Pancreas (tissue), 10 donors: ENCODE measurements at regions not wholly inside any gene's neighbourhood (a gene's known extent, or its start where the extent isn't known, plus 50 kb on each side); places are given as distances from the start of the nearest gene placed in this dataset.

ENCODE experiments used
- ATAC-seq, 4 donors: fragments of 200-7000 bp; cut with Tn5 transposase; one replicate each; pipeline versions ENCODE4 v1.8.0 to v1.9.1; 2020; ENCODE audit warnings: mild to moderate bottlenecking in 4 of 4, moderate library complexity in 4 of 4
- DNase-seq, 6 donors: peaks; one replicate each; pipeline ENCODE4 v3.0.0-alpha.2; 2020
- FAIRE-seq: peaks from 2 replicates; lab custom pipeline; 2012; peaks lifted over from hg19 to GRCh38; lab: Jason Lieb, UNC
- H3K27ac ChIP-seq, 4 donors: fragments of 200-600 bp; sonication (generic); 1 replicate in 3 of 4; 2 replicates in 1 of 4; pipeline versions ENCODE4 v1.5.0 to v1.8.0; 2020
- H3K27me3 ChIP-seq, 4 donors: fragments of 200-600 bp; one replicate each; pipeline ENCODE4 v1.8.0; 2021
- H3K36me3 ChIP-seq, 3 donors: fragments of 200-600 bp; sonication (generic) in 1 of 3; one replicate each; pipeline versions ENCODE4 v1.5.0 to v1.8.0; 2020 to 2021
- H3K4me1 ChIP-seq, 3 donors: fragments of 200-600 bp; one replicate each; pipeline ENCODE4 v1.8.0; 2021
- H3K4me3 ChIP-seq, 4 donors: fragments of 200-600 bp; sonication (generic) in 2 of 4; one replicate each; pipeline versions ENCODE4 v1.5.0 to v1.8.0; 2020 to 2021
- H3K9me3 ChIP-seq, 4 donors: fragments of 200-600 bp; one replicate each; pipeline ENCODE4 v1.8.0; 2021
- WGBS, 2 donors: extraction: QIAGEN DNeasy Blood & Tissue Kit; methylation state at CpG; one replicate each; pipeline ENCODE4 v1.1.7; 2013; 5-methylcytosine and 5-hydroxymethylcytosine counted together
- intact Hi-C, 3 donors: fragments of 100-400 bp; cut with DNase I; formaldehyde crosslinking; loops; one replicate each; pipeline versions ENCODE4 v1.11.1 to v1.14.2; 2022
- TF ChIP-seq, protein P1 (sequence below), 4 donors: fragments of 200-600 bp; sonication (generic) in 3 of 4; IDR thresholded peaks; one replicate each; pipeline versions ENCODE4 v1.5.0 to v1.8.0; 2021; ENCODE audit warnings: antibody characterized with exemption in 4 of 4
- donor health status: healthy with polysubstance abuse.
- donor health status: DM: no; HTN: no; CAD: no; lungs with moderate emphysema.
- donor health status: DM: no; HTN: no; CAD: no.
- donor health status: control.
- donor health status: control.
- donor health status: Bipolar disorder and iron deficiency.
- donor health status: DM: yes; HTN: yes; CAD: no.
- donor health status: DM: no; HTN: no; CAD: no.
- donor health status: DM: no; HTN: no; CAD: no.
- donor health status: DM: yes; HTN: yes; CAD: no.

DNA sequence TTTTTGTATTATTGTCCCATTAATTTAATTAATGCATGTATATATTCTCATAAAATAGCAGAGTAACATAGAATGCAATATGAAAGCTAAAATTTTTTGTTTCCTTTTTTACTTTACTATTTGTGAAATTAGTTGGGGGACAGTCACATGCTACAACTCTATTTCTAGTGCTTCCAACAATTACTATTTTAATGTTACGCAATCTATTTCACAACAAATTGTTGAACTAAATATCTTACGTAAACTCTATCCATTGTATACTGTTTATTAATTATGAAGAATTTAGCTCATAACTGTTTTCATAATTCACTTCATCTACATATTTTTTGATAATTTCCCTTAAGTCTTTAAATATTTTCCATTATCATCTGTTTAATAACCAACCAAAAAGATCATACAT lies 1685.4 kb upstream of the CDH6 start:
- 85 to 90% methylated on average over 2 of the region's 2 CpGs for WGBS, 2 donors
- H3K27ac ChIP-seq, result no peak overlapping the region
- TF ChIP-seq, protein P1, sequence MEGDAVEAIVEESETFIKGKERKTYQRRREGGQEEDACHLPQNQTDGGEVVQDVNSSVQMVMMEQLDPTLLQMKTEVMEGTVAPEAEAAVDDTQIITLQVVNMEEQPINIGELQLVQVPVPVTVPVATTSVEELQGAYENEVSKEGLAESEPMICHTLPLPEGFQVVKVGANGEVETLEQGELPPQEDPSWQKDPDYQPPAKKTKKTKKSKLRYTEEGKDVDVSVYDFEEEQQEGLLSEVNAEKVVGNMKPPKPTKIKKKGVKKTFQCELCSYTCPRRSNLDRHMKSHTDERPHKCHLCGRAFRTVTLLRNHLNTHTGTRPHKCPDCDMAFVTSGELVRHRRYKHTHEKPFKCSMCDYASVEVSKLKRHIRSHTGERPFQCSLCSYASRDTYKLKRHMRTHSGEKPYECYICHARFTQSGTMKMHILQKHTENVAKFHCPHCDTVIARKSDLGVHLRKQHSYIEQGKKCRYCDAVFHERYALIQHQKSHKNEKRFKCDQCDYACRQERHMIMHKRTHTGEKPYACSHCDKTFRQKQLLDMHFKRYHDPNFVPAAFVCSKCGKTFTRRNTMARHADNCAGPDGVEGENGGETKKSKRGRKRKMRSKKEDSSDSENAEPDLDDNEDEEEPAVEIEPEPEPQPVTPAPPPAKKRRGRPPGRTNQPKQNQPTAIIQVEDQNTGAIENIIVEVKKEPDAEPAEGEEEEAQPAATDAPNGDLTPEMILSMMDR (IDR thresholded peaks at IDR 0.05), result no peak
- no peaks in the 10 kb centered on the region for H3K4me1 ChIP-seq
- no peaks in the 10 kb centered on the region for H3K36me3 ChIP-seq
- ATAC-seq (no peak), DNase-seq (no peak), FAIRE-seq (no peak)
- no peaks in the 10 kb centered on the region for H3K9me3 ChIP-seq
- intact Hi-C loops, result no loop called here
- no peaks in the 10 kb centered on the region for H3K27me3 ChIP-seq
- H3K4me3 ChIP-seq, result no peak overlapping the region

DNA sequence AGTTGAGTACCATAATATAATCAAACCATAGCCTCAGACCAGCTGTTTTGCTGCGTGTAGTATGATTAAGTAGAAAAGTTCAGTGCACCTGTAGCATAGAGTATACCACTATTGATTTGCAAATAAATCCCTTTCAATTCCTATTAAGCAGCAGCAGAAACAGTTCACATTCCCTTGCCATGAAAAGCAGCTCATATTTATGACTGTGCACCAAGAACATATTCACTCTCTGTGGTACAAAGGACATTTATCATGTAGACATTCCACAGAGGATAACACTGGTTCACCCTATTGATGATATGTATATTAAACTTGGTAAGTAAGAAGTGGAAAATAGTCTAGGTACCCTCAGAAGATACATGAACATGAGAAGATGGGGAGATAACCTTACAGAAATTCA lies 1689.1 kb upstream of the CDH6 start:
- TF ChIP-seq, protein P1 (IDR thresholded peaks at IDR 0.05), result no peak
- intact Hi-C loops, result no loop called here
- no peak for FAIRE-seq
- Histone ChIP-seq H3K9me3 (no peaks in the 10 kb centered on the region), H3K36me3 (no peaks in the 10 kb centered on the region), H3K4me1 (no peaks in the 10 kb centered on the region), H3K27me3 (no peaks in the 10 kb centered on the region), H3K27ac (no peak overlapping the region), H3K4me3 (no peak overlapping the region)
- DNase-seq, result no peak
- WGBS, 2 donors, result 19 to 35% methylated on average over 1 of the region's 1 CpG
- ATAC-seq, result no peak

DNA sequence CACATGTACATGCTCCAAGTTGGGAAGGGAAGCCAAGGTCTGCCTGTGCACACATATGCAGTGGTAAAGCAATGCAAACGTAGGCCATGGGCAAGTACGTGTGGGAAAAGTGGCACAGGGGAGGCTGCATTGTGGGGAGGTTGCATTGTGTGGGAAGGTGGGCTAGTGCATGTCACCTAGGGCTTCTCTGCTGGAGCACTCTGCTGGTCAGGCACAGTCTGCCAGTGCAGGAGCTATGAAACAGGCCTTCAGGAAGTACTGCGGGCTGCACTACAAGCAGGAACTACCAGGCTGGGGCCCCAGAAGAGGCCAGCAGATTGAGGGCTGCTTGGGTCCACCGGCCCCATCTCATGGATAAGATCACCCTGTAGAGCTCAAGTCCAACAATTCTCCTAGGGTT lies 1694.6 kb upstream of the CDH6 start:
- intact Hi-C loops, result no loop called here
- no peaks in the 10 kb centered on the region for H3K36me3 ChIP-seq
- no peaks in the 10 kb centered on the region for H3K27me3 ChIP-seq
- ATAC-seq (no peak), FAIRE-seq (no peak), DNase-seq (no peak)
- H3K4me3 ChIP-seq, result no peak overlapping the region
- H3K27ac ChIP-seq, result no peak overlapping the region
- 66 to 83% methylated on average over 4 of the region's 4 CpGs for WGBS, 2 donors
- TF ChIP-seq, protein P1 (IDR thresholded peaks at IDR 0.05), result no peak
- no peaks in the 10 kb centered on the region for H3K9me3 ChIP-seq
- no peaks in the 10 kb centered on the region for H3K4me1 ChIP-seq

DNA sequence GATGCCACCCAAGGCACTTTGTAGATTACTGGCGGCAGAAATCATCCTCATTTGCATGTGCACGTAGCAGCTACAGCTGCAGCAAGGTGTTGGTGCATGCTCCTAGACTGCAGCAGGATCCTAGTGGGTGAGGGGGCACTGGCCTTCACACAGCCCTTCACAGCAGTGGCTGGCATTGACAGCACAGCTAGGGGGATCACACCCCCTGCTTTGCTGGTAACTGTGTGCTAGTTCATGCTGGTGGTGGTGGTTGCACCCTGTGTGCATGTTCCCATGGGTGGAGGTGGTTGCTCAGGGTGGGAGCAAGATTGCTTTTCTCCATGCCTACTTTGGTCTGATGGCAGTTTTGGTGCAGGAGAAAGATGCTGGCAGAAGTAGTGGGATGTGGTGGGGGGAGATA lies 1695.1 kb upstream of the CDH6 start:
- no peaks in the 10 kb centered on the region for H3K36me3 ChIP-seq
- no peak overlapping the region for H3K4me3 ChIP-seq
- H3K27ac ChIP-seq, result no peak overlapping the region
- ATAC-seq (no peak), DNase-seq (no peak), FAIRE-seq (no peak)
- no peaks in the 10 kb centered on the region for H3K9me3 ChIP-seq
- 61 to 85% methylated on average over 2 of the region's 2 CpGs for WGBS, 2 donors
- no peaks in the 10 kb centered on the region for H3K4me1 ChIP-seq
- no peaks in the 10 kb centered on the region for H3K27me3 ChIP-seq
- intact Hi-C loops, result no loop called here
- TF ChIP-seq, protein P1 (IDR thresholded peaks at IDR 0.05), result no peak

DNA sequence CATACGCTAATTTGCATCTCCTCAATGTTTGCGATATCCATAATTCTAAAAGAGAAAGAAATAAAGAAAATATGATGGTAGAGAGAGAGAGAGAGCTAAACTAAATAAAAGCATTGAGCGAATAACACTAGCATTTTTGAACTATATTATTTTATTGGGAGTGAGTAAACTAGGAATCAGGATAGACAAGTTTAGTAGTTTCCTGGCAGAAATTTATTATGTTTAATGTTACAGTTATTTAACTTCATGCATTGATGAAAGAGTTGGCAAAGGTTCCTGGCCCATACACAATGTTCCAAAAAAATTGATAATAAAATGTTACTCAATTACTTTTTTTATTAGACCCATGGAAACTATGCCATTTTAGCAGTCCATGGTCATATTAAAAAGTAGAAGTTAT lies 1708.2 kb upstream of the CDH6 start:
- H3K4me3 ChIP-seq, result no peak overlapping the region
- FAIRE-seq (no peak), ATAC-seq (no peak), DNase-seq (no peak)
- no peaks in the 10 kb centered on the region for H3K4me1 ChIP-seq
- intact Hi-C loops, result no loop called here
- H3K9me3 ChIP-seq, result no peaks in the 10 kb centered on the region
- no peaks in the 10 kb centered on the region for H3K27me3 ChIP-seq
- WGBS, 2 donors, result 82 to 87% methylated on average over 3 of the region's 3 CpGs
- TF ChIP-seq, protein P1 (IDR thresholded peaks at IDR 0.05), result no peak
- no peaks in the 10 kb centered on the region for H3K36me3 ChIP-seq
- no peak overlapping the region for H3K27ac ChIP-seq
